Karpas-422 (cell line): ENCODE measurements at regions not wholly inside any gene's neighbourhood (a gene's known extent, or its start where the extent isn't known, plus 50 kb on each side); places are given as distances from the start of the nearest gene placed in this dataset.

Source experiments
- DNase-seq: peaks from one replicate; pipeline ENCODE4 v3.0.0-alpha.2; 2015
- H2AFZ ChIP-seq: fragments of 200-600 bp; sonication (generic); 2 replicates; pipeline ENCODE4 v1.6.1; 2014; ENCODE audit warnings: antibody characterized with exemption, low read length, mixed read lengths
- H3K27ac ChIP-seq: fragments of 200-600 bp; sonication (generic); 2 replicates; pipeline ENCODE4 v1.5.1; 2014; ENCODE audit warnings: mild to moderate bottlenecking, low read length, moderate library complexity
- H3K27me3 ChIP-seq: fragments of 200-600 bp; sonication (generic); 2 replicates; pipeline ENCODE4 v1.6.1; 2014; ENCODE audit warnings: low read length, mixed read lengths
- H3K36me3 ChIP-seq: fragments of 200-600 bp; sonication (generic); 2 replicates; pipeline ENCODE4 v1.6.1; 2014; ENCODE audit warnings: low read length, mixed read lengths; ENCODE audit not compliant: insufficient read depth
- H3K4me1 ChIP-seq: fragments of 200-600 bp; sonication (generic); 2 replicates; pipeline ENCODE4 v1.6.1; 2014; ENCODE audit warnings: mild to moderate bottlenecking, low read length, mixed read lengths
- H3K4me2 ChIP-seq: fragments of 200-600 bp; sonication (generic); 2 replicates; pipeline ENCODE4 v1.6.1; 2014; ENCODE audit warnings: low read length, low read depth, mild to moderate bottlenecking; ENCODE audit not compliant: poor library complexity, severe bottlenecking
- H3K4me3 ChIP-seq: fragments of 200-600 bp; sonication (generic); 2 replicates; pipeline ENCODE4 v1.5.1; 2014; ENCODE audit warnings: mild to moderate bottlenecking, antibody characterized with exemption, low read length, mixed read lengths
- H3K79me2 ChIP-seq: fragments of 200-600 bp; sonication (generic); 2 replicates; pipeline ENCODE4 v1.6.1; 2014; ENCODE audit warnings: mild to moderate bottlenecking, low read length, mixed read lengths
- H3K9ac ChIP-seq: fragments of 200-600 bp; sonication (generic); 2 replicates; pipeline ENCODE4 v1.6.0; 2014; ENCODE audit warnings: low read length
- H3K9me2 ChIP-seq: fragments of 200-600 bp; sonication (generic), shearing (Covaris generic); replicated peaks from 2 replicates; pipeline ENCODE4 v1.6.0; 2014; ENCODE audit warnings: mild to moderate bottlenecking, low read length, moderate library complexity; ENCODE audit not compliant: insufficient read depth
- H3K9me3 ChIP-seq: fragments of 300-700, 200-600 bp; sonication (generic); 2 replicates; pipeline ENCODE4 v1.6.1; 2014; ENCODE audit warnings: low read length, mixed read lengths
- H4K20me1 ChIP-seq: fragments of 200-600 bp; sonication (generic); 2 replicates; pipeline ENCODE4 v1.6.1; 2014; ENCODE audit warnings: mild to moderate bottlenecking, antibody characterized with exemption, low read length, low read depth; ENCODE audit not compliant: insufficient read depth

DNA sequence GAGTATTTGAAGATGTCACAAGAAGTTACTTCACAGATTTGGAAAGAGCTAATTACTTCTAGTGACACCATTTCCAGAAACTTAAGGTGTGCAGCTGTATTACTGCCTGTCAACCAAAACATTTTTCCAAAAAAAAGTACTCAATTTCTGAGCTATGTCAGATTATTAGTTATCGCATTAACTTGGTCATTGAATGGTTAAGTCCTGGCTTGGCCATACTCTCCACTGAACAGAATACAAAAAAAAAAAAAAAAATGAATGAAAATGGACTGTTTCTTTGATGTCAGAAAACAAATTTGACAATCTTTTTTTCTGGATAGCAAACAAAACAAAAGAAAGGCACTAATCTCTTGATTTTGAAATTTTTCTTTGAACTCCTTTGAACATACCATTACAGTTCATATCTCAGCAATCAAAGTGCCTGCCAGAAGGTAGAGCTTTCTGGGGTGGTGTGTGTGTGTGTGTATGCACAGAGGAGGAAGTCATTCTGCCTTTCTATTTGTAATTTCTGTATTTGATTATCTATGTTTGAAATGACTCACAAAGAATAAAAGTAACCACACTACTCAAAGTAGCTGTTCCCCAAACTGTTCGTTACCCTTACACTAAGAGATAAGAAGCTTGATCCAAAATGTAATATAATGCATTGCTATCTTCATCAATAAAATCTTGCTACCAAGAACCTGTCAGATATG lies 210.8 kb upstream of the FUT9 start:
- no peak overlapping the region for H2AFZ ChIP-seq
- no peaks in the 10 kb centered on the region for H3K79me2 ChIP-seq
- no peaks in the 10 kb centered on the region for H3K4me1 ChIP-seq
- no peak overlapping the region for H3K9ac ChIP-seq
- peaks cover 4% of the 10 kb centered on the region; the same call in 1 of the 2 replicates for H3K27me3 ChIP-seq
- no peaks in the 10 kb centered on the region for H4K20me1 ChIP-seq
- no peak for DNase-seq
- no peak overlapping the region for H3K4me2 ChIP-seq
- no peaks in the 10 kb centered on the region for H3K9me3 ChIP-seq
- no peak overlapping the region for H3K27ac ChIP-seq
- H3K36me3 ChIP-seq: no peaks in the 10 kb centered on the region
- no peak overlapping the region for H3K4me3 ChIP-seq
- no peaks in the 10 kb centered on the region for H3K9me2 ChIP-seq

DNA sequence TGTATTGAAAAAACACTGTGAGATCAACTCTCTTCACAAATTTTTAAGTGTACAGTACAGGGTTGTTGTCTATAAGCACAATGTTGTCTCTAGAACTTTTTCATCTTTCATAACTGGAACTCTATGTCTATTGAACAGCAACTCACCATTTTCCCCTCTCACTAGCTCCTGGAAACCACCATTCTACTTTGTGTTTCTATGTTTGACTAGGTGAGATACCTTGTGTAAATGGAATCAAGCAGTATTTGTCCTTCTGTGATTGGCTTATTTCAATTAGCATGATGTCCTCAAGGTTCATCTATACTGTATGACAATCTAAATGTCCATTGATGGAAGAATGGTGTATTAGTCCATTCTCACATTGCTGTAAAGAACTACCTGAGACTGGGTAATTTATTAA lies 210.1 kb upstream of the FUT9 start:
- H3K9ac ChIP-seq: no peak overlapping the region
- peaks cover 4% of the 10 kb centered on the region; the same call in 1 of the 2 replicates for H3K27me3 ChIP-seq
- no peak overlapping the region for H3K4me2 ChIP-seq
- no peak overlapping the region for H2AFZ ChIP-seq
- no peak for DNase-seq
- no peaks in the 10 kb centered on the region for H3K79me2 ChIP-seq
- H4K20me1 ChIP-seq: no peaks in the 10 kb centered on the region
- no peaks in the 10 kb centered on the region for H3K36me3 ChIP-seq
- no peaks in the 10 kb centered on the region for H3K9me3 ChIP-seq
- H3K4me3 ChIP-seq: no peak overlapping the region
- H3K4me1 ChIP-seq: no peaks in the 10 kb centered on the region
- no peak overlapping the region for H3K27ac ChIP-seq
- no peaks in the 10 kb centered on the region for H3K9me2 ChIP-seq

DNA sequence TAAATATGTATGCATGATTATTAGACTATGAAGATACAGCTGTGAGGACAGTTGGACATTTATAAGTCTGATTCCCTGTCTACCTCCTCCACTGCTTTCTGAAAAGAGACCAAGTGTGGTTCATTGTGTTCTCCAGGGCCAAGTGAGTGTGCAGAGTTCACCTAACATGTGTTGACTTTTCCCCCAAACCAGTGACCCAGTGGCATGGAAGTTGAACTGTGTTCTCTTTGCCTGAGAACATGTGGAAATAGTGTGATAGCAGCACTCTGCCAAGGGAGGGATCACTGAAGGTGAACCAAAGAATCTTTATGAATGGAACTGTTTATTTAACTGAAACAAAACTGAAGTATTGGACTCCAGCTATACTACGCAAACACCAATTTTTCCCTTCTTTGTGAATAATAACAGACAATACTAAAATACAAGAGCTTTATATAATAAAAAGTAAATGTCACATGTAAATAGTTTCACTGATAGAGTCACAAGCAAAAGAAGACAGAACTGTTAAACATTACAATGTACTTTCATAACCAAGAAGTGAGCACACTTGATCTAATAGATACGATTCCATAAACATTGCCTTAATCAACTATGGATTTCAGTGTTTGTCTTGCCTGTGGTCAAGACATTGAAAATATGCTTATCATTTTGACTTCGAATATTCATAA lies 200.3 kb upstream of the FUT9 start:
- Histone ChIP-seq H3K27me3 (no peaks in the 10 kb centered on the region), H3K4me2 (no peak overlapping the region), H3K4me1 (no peaks in the 10 kb centered on the region), H2AFZ (no peak overlapping the region), H3K79me2 (no peaks in the 10 kb centered on the region), H3K9me3 (no peaks in the 10 kb centered on the region), H3K9ac (no peak overlapping the region), H3K27ac (no peak overlapping the region), H4K20me1 (0 out of 2 replicates have a peak, but pooled peaks cover 4% of the 10 kb centered on the region), H3K36me3 (no peaks in the 10 kb centered on the region), H3K9me2 (no peaks in the 10 kb centered on the region), H3K4me3 (no peak overlapping the region)
- no peak for DNase-seq

DNA sequence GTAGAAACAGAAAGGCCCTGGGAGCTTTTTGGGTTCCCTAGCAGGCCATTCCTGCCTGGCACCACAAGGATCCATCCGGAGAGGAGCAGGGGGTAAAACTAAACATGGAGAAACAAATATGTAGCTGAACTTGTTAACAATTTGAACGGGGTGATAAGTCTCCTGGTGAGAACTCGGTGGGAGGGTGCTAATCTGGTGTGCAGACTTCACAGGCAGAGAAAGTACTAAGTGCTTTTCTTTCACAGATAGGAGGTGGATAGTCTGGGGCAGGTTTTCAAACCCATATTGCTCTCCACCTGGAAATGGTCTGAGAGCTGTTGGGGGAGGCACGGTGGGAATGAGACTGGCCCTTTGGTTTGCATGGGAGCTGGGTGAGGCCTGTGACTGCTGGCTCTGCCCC lies 196.3 kb upstream of the FUT9 start:
- H2AFZ ChIP-seq: no peak overlapping the region
- no peaks in the 10 kb centered on the region for H3K9me2 ChIP-seq
- no peak for DNase-seq
- H3K4me2 ChIP-seq: no peak overlapping the region
- H3K4me3 ChIP-seq: no peak overlapping the region
- H3K9me3 ChIP-seq: no peaks in the 10 kb centered on the region
- H3K4me1 ChIP-seq: no peaks in the 10 kb centered on the region
- H3K9ac ChIP-seq: no peak overlapping the region
- H4K20me1 ChIP-seq: no peaks in the 10 kb centered on the region
- no peak overlapping the region for H3K27ac ChIP-seq
- H3K36me3 ChIP-seq: no peaks in the 10 kb centered on the region
- H3K27me3 ChIP-seq: no peaks in the 10 kb centered on the region
- H3K79me2 ChIP-seq: no peaks in the 10 kb centered on the region

DNA sequence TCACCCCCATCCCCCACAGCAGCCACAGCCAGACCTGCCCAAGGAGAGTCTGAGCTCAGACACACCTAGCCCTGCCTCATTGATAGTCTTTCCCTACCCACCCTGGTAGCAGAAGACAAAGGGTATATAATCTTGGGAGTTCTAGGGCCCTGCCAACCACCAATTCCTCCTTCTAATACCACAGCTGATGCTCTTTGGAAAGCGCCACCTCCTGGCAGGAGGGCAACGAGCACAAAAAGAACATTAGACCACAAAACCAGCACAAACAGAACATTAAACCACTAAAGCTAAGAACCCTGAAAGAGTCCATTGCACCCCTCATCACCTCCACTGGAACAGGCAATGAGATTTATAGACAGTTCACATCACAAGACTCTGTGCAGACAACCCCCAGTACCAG lies 195.8 kb upstream of the FUT9 start:
- no peaks in the 10 kb centered on the region for H3K4me1 ChIP-seq
- no peaks in the 10 kb centered on the region for H3K9me2 ChIP-seq
- peak; percentile 74 for DNase-seq
- H3K27me3 ChIP-seq: no peaks in the 10 kb centered on the region
- H3K27ac ChIP-seq: no peak overlapping the region
- no peak overlapping the region for H2AFZ ChIP-seq
- H4K20me1 ChIP-seq: no peaks in the 10 kb centered on the region
- no peaks in the 10 kb centered on the region for H3K79me2 ChIP-seq
- no peaks in the 10 kb centered on the region for H3K9me3 ChIP-seq
- no peak overlapping the region for H3K4me3 ChIP-seq
- H3K4me2 ChIP-seq: no peak overlapping the region
- H3K9ac ChIP-seq: no peak overlapping the region
- H3K36me3 ChIP-seq: no peaks in the 10 kb centered on the region

DNA sequence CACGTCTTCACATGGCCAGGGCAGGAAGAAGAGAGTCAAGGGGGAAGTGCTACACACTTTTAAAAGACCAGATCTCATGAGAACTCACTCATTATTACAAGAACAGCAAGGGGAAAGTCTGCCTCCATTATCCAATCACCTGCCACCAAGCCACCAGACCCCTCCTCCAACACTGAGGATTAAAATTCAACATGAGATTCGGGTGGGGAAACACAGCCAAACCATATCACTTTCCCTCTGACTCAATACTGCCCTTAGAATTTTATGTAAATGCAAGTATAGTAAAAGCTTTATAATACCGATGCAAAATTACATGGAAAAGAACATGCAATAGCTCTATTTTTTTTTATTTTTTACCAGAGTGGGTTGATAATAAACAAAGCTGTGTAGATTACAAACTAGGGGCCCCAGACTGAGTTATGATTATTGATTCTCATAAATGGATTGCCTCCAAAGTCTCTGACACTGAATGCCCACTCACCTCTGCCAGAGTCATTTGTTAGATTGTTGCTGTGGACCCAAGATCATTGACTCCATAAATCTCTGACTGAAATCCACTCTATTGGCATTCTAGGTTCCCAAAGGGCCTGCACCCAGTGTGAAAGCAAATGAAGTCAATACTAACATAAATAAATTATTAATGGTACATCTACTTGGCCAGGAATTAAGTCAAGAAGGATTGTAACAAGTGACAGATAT lies 184.8 kb upstream of the FUT9 start:
- no peaks in the 10 kb centered on the region for H4K20me1 ChIP-seq
- no peak overlapping the region for H3K4me2 ChIP-seq
- no peak overlapping the region for H3K4me3 ChIP-seq
- H3K4me1 ChIP-seq: no peaks in the 10 kb centered on the region
- no peaks in the 10 kb centered on the region for H3K36me3 ChIP-seq
- no peak overlapping the region for H2AFZ ChIP-seq
- H3K79me2 ChIP-seq: no peaks in the 10 kb centered on the region
- H3K27me3 ChIP-seq: no peaks in the 10 kb centered on the region
- no peak for DNase-seq
- no peaks in the 10 kb centered on the region for H3K9me3 ChIP-seq
- no peak overlapping the region for H3K9ac ChIP-seq
- no peak overlapping the region for H3K27ac ChIP-seq
- H3K9me2 ChIP-seq: no peaks in the 10 kb centered on the region

DNA sequence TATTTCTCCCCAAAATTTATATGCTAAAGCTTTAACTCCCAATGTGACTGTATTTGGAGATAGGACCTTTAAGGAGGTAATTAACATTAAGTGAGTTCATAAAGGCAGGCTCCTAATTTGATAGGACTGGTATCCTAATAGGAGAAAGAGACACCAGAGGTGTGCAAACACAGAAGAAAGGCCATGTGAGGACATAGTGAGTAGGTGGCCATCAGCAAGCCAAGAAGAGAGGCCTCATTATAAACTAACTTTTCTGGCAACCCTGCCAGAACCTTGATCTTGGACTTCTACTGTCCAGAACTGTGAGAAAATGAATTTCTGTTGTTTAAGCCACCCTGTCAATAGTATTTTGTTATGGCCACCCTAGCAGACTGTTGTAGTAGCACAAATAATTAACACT lies 177.9 kb upstream of the FUT9 start:
- no peak overlapping the region for H3K9ac ChIP-seq
- no peaks in the 10 kb centered on the region for H3K79me2 ChIP-seq
- no peak overlapping the region for H3K4me2 ChIP-seq
- no peak overlapping the region for H2AFZ ChIP-seq
- H3K9me3 ChIP-seq: no peaks in the 10 kb centered on the region
- no peaks in the 10 kb centered on the region for H3K36me3 ChIP-seq
- no peaks in the 10 kb centered on the region for H3K9me2 ChIP-seq
- no peaks in the 10 kb centered on the region for H3K4me1 ChIP-seq
- no peak overlapping the region for H3K27ac ChIP-seq
- no peak for DNase-seq
- H3K4me3 ChIP-seq: no peak overlapping the region
- H4K20me1 ChIP-seq: no peaks in the 10 kb centered on the region
- no peaks in the 10 kb centered on the region for H3K27me3 ChIP-seq

DNA sequence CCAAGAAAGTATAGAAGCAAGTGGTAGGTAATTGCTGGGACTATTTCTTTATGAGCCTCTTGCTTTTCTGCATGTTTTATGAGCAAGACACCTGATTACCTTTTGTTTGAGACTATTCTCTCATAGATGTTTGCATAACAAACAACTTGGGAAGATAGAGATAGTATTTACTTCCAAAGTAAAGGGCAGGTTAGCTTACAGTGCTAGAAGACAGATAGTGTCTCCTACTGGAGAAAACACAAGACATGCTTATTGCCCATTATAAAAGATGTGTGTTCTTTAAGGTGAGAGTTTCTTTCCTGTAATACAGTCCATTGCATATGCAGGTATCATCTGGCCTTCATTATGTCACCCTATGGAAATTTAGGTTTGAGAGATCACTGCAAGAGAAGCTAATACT lies 174.2 kb upstream of the FUT9 start:
- Histone ChIP-seq H4K20me1 (no peaks in the 10 kb centered on the region), H3K9ac (no peak overlapping the region), H3K27me3 (no peaks in the 10 kb centered on the region), H3K9me3 (no peaks in the 10 kb centered on the region), H3K4me2 (no peak overlapping the region), H2AFZ (no peak overlapping the region), H3K27ac (no peak overlapping the region), H3K4me3 (no peak overlapping the region), H3K9me2 (no peaks in the 10 kb centered on the region), H3K36me3 (no peaks in the 10 kb centered on the region), H3K4me1 (no peaks in the 10 kb centered on the region), H3K79me2 (no peaks in the 10 kb centered on the region)
- no peak for DNase-seq
